Activated naive CD8-positive, alpha-beta T cell treated with anti-CD3 and anti-CD28 coated beads, Interleukin-2, amount 50 U/mL, for 24 hours (primary cell): ENCODE measurements at regions not wholly inside any gene's neighbourhood (a gene's known extent, or its start where the extent isn't known, plus 50 kb on each side); places are given as distances from the start of the nearest gene placed in this dataset.
A peak's percentile ranks its signal among the peaks of the same experiment; 100 is the strongest.

ENCODE experiments used
- ATAC-seq: fragments of 150-1000 bp; cut with Tn5 transposase; one replicate; pipeline ENCODE4 v1.10.0; 2021
- DNase-seq: peaks from one replicate; pipeline ENCODE4 v3.0.0; 2021
- H3K27ac Mint-ChIP-seq: one replicate; pipeline ENCODE4 v1.8.0; 2021; ENCODE audit warnings: mild to moderate bottlenecking, mixed read lengths
- H3K27me3 Mint-ChIP-seq: one replicate; pipeline ENCODE4 v1.8.0; 2021; ENCODE audit warnings: mixed read lengths
- H3K36me3 Mint-ChIP-seq: one replicate; pipeline ENCODE4 v1.8.0; 2021; ENCODE audit warnings: low read depth, mixed read lengths
- H3K4me1 Mint-ChIP-seq: one replicate; pipeline ENCODE4 v1.8.0; 2021; ENCODE audit warnings: mixed read lengths
- H3K4me3 Mint-ChIP-seq: one replicate; pipeline ENCODE4 v1.8.0; 2021; ENCODE audit warnings: mild to moderate bottlenecking, moderate library complexity, mixed read lengths
- H3K9me3 Mint-ChIP-seq: one replicate; pipeline ENCODE4 v1.8.0; 2021; ENCODE audit warnings: mixed read lengths

GRCh38 chr20:53748176-53748575 is 154.5 kb upstream of the ZNF217 start:
- no peaks in the 10 kb centered on the region for H3K9me3 Mint-ChIP-seq
- no peaks in the 10 kb centered on the region for H3K27me3 Mint-ChIP-seq
- no peaks in the 10 kb centered on the region for H3K36me3 Mint-ChIP-seq
- ATAC-seq (no peak), DNase-seq (no peak)
- H3K4me1 Mint-ChIP-seq = peaks cover 47% of the 10 kb centered on the region
- peak overlapping the region; percentile 73 for H3K27ac Mint-ChIP-seq
- H3K4me3 Mint-ChIP-seq = no peak overlapping the region

DNA sequence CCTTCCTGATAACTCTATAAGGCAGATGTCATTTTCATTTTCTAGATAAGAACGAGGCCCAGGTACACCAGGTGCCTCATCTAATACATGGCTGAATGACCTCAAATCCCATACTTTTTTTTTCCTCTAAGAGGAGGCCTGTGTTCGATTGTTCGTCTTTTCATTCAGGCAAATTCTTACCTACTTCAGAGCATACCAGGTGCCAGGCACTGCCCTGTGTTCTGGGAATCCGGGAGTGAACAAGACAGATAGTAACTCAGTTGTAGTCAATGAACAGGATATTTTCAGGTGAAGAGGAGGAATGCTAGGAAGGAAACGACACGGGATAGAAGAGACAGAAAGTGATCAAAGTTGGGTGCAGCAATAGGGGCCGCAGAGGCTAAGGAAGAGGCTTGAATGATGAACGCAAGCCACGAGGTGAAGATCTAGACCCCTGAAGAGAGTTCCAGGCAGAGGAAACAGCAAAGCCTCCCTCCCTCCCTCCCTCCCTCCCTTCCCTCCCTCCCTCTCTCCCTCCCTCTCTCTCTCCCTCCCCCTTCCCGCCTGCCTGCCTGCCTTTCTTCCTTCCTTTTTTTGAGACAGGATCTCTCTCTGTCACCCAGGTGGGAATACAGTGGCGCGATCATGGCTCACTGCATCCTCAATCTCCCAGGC is 150.1 kb upstream of the ZNF217 start:
- Mint-ChIP-seq H3K36me3 (no peaks in the 10 kb centered on the region), H3K4me3 (no peak overlapping the region), H3K4me1 (peaks cover 34% of the 10 kb centered on the region), H3K27me3 (no peaks in the 10 kb centered on the region), H3K9me3 (no peaks in the 10 kb centered on the region), H3K27ac (no peak overlapping the region)
- DNase-seq (no peak), ATAC-seq (no peak)

DNA sequence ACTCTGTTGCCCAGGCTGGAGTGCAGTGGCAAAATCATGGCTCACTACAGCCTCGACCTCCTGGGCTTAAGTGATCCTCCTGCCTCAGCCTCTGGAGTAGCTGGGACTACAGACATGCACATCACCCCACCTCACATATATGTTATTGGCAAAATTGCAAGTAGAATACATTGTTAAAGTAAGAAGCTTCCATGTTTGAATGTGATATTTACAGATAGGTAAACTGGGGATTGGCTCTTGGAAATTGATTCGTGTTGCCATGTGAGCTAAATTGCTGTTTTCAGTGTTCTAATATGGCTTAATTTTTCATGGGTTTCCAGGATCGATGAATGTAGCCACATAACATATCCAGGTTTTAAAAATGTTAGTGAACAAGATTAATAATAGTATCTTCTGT is 149.0 kb upstream of the ZNF217 start:
- no peaks in the 10 kb centered on the region for H3K9me3 Mint-ChIP-seq
- DNase-seq = no peak
- no peak overlapping the region for H3K27ac Mint-ChIP-seq
- H3K36me3 Mint-ChIP-seq = no peaks in the 10 kb centered on the region
- H3K27me3 Mint-ChIP-seq = no peaks in the 10 kb centered on the region
- H3K4me3 Mint-ChIP-seq = no peak overlapping the region
- ATAC-seq = no peak
- peaks cover 40% of the 10 kb centered on the region for H3K4me1 Mint-ChIP-seq

GRCh38 chr20:53741726-53742028 is 148.0 kb upstream of the ZNF217 start:
- no peak overlapping the region for H3K27ac Mint-ChIP-seq
- no peaks in the 10 kb centered on the region for H3K9me3 Mint-ChIP-seq
- H3K36me3 Mint-ChIP-seq = no peaks in the 10 kb centered on the region
- DNase-seq = no peak
- no peaks in the 10 kb centered on the region for H3K27me3 Mint-ChIP-seq
- H3K4me3 Mint-ChIP-seq = no peak overlapping the region
- ATAC-seq = no peak
- peaks cover 50% of the 10 kb centered on the region for H3K4me1 Mint-ChIP-seq

DNA sequence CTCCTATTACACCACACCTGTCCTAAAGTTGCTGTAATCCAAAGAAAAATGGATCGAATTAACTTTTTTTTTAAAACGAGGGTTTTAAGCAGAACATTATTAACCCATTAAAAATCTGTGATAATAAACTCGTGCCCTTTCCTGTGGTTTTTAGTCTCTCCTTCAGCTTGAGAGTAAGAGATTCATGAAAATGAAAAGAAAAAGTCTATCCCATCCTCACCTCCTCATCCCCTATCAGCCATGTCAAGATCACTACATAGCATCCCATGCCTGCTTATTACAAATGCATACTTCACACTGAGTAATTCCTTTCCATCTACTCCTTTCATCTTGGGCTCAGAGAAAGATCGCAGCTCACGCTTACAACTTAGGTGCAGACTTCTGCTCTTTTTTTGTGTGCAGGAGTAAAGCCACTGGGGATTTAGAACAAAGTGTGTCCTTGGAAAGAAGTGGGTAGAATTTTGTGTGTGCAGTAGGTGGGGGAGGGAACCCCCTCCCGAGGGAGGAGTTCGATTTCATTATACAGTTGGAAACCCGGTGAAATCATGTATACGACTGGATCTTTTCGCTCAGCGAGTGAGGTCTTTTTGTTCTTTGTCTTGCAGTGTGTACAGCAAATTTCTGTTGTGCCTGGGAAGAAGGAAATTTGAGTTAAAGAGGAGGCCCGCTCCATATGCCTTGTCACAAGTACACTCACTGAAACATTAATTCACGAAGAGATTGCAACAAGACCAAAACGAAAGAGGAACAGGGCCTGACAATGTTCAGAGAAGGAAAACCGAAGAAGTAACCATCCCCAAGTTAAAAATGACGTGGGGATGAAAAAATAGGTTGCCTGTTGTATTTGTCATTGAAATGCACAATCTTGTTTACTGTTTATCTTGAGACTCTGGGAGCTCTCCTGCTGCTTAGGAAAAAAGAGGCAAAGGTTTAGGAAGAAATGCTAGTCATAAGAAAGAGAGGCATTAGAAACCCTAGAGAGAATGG is 146.5 kb upstream of the ZNF217 start:
- Mint-ChIP-seq H3K4me3 (peak overlapping the region; percentile 75), H3K27ac (peak overlapping the region; percentile 92), H3K36me3 (no peaks in the 10 kb centered on the region), H3K9me3 (no peaks in the 10 kb centered on the region), H3K4me1 (peaks cover 61% of the 10 kb centered on the region), H3K27me3 (no peaks in the 10 kb centered on the region)
- ATAC-seq (peak; percentile 78), DNase-seq (peak; percentile 18)

DNA sequence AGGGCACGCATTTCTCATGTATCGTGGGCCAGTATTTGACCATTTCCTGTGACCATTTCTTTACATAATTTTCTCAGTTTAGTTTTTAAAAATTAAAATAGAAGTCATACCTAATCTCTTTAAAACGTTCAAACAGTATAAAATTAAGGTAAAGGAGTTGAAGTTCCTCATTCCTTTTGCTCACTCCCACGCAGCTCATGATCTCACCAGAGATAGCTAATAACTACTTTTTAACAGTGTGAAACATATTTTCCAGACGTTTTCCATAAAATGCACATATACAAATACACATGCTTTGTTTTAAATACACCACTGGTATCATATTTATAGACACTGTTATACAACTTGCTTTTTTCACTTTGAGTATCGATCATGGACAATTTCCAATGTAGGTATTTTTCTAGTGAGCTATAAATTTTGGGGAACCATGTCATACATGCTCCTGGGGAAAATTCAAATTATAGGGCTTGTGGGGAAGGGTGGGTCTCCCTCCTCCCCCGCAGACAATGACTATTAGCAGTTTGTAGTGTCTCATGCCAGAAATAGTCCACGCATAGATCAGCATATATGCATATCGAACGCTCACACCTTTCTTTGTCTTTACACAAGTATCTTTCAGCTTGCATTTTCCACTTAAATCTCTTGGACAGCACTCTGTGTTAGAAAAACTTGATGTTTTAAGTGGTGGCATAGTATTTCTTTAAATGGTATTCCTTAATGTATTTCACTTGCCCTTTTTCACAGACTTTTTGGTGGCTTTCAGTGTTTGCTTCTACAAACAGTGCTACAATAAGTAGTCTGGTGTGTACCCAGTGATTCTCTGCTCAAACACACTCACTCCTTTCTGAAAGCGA is 145.5 kb upstream of the ZNF217 start:
- H3K4me1 Mint-ChIP-seq = peaks cover 61% of the 10 kb centered on the region
- peak overlapping the region; percentile 92 for H3K27ac Mint-ChIP-seq
- DNase-seq (no peak), ATAC-seq (no peak)
- no peaks in the 10 kb centered on the region for H3K9me3 Mint-ChIP-seq
- no peaks in the 10 kb centered on the region for H3K36me3 Mint-ChIP-seq
- no peaks in the 10 kb centered on the region for H3K27me3 Mint-ChIP-seq
- peak overlapping the region; percentile 75 for H3K4me3 Mint-ChIP-seq

GRCh38 chr20:53738039-53738944 is 144.7 kb upstream of the ZNF217 start:
- Mint-ChIP-seq H3K36me3 (no peaks in the 10 kb centered on the region), H3K4me3 (no peak overlapping the region), H3K27me3 (no peaks in the 10 kb centered on the region), H3K4me1 (peaks cover 61% of the 10 kb centered on the region), H3K27ac (peak overlapping the region; percentile 34), H3K9me3 (no peaks in the 10 kb centered on the region)
- ATAC-seq (no peak), DNase-seq (no peak)

DNA sequence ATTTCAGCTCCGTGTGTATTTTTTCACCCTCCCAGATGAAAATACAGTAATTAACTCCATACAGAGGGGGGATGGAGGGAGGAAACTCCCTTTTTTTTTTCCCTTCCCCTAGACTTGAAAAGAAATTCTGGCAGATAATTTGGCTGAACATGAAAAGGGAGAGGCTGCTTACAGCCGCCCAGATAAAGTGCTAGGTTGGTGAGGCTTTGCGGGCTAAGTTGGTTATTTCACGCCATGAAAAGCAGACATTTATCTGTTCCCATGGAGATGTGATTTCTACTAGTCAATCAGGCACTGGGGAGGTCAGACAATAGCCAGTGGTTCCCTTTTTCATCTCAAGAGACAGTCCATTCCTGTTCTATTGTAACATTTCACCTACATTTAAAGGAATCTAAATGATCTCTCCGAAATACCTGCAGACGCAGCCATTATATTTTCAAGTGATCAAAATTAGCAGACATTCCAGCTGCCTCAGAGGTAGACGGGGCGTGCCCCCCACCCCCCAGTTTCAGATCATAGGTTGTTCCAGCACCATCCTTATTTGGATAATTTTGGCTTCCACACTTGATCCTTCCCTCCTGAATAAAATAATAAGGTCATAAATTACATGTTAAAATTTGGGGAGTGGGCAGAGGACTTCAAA is 143.9 kb upstream of the ZNF217 start:
- Mint-ChIP-seq H3K4me3 (peak overlapping the region; percentile 56), H3K36me3 (no peaks in the 10 kb centered on the region), H3K9me3 (no peaks in the 10 kb centered on the region), H3K27ac (peak overlapping the region; percentile 83), H3K27me3 (no peaks in the 10 kb centered on the region), H3K4me1 (peaks cover 61% of the 10 kb centered on the region)
- no peak for ATAC-seq
- DNase-seq = no peak

GRCh38 chr20:53736757-53737395 is 143.2 kb upstream of the ZNF217 start:
- no peak for ATAC-seq
- H3K27me3 Mint-ChIP-seq = no peaks in the 10 kb centered on the region
- H3K9me3 Mint-ChIP-seq = no peaks in the 10 kb centered on the region
- H3K27ac Mint-ChIP-seq = peak overlapping the region; percentile 83
- peak; percentile 25 for DNase-seq
- no peaks in the 10 kb centered on the region for H3K36me3 Mint-ChIP-seq
- peaks cover 61% of the 10 kb centered on the region for H3K4me1 Mint-ChIP-seq
- peak overlapping the region; percentile 56 for H3K4me3 Mint-ChIP-seq

- Mint-ChIP-seq H3K27ac (peak overlapping the region; percentile 83), H3K36me3 (no peaks in the 10 kb centered on the region), H3K4me1 (peaks cover 56% of the 10 kb centered on the region), H3K27me3 (no peaks in the 10 kb centered on the region), H3K4me3 (peak overlapping the region; percentile 56), H3K9me3 (no peaks in the 10 kb centered on the region)
- no peak for DNase-seq
- ATAC-seq = no peak
These were observed 142.6 kb upstream of the ZNF217 start for GRCh38 chr20:53736122-53736756.

DNA sequence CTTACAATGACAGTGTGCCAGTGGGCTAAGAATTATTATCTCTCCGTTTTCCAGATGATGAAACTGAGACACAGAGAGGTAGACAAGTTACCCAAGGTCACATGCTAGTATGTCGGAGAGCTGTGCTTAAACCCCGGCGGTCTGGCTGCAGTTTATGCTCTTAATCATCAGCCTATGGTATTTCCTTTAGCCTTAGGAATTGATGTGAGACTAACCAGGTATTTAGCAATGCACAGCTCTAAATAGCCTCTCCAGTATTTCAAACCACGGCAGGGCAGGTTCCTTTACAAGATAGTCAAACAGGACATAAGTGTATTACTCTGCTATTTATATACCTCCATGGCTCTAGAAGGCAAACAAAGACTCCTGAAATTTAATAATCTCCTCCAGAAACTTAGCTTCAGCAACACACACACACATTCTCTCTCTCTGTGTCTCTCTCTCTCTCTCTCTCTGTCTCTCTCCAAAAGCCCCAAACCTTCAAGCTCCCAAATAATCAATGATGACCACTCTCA is 142.0 kb upstream of the ZNF217 start:
- Mint-ChIP-seq H3K9me3 (no peaks in the 10 kb centered on the region), H3K4me3 (no peak overlapping the region), H3K36me3 (no peaks in the 10 kb centered on the region), H3K4me1 (peaks cover 52% of the 10 kb centered on the region), H3K27me3 (no peaks in the 10 kb centered on the region), H3K27ac (peak overlapping the region; percentile 26)
- no peak for DNase-seq
- no peak for ATAC-seq

DNA sequence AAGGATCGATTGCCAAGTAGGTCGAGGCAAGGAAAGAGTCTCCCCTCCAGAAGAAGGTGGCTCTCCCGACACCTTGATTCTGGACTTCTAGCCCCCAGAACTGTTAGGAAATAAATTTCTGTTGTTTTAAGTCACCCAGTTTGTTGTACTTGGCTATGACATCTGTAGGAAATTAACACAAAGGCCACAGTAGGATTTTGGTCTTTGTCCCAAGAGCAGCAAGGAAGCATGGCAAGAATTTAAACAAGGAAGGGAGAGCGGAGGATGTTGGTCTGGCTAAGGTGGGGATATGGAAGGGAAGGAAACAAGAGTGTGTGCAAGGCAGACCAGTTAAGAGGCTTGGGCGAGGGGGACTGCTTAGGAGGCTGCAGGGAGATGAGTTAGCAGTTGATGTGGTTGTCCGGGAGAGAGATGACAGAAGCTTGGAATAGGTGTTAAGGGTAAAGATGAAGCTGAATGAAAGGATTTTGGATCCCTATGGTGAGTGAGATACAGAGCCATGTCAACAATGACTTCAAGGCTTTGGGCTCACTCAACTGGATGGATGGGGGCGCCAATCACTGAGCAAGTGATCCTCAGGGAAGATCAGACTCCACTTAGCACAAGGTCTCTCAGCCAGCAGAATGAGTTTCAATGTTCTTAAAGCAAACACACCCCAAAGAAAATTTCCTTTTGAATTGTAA is 140.5 kb upstream of the ZNF217 start:
- Mint-ChIP-seq H3K36me3 (no peaks in the 10 kb centered on the region), H3K4me1 (peaks cover 50% of the 10 kb centered on the region), H3K27ac (no peak overlapping the region), H3K27me3 (no peaks in the 10 kb centered on the region), H3K9me3 (no peaks in the 10 kb centered on the region), H3K4me3 (no peak overlapping the region)
- no peak for DNase-seq
- no peak for ATAC-seq
